ENCODE measurements at regions not wholly inside any gene's neighbourhood (a gene's known extent, or its start where the extent isn't known, plus 50 kb on each side); places are given as distances from the start of the nearest gene placed in this dataset.

- no peak for TF ChIP-seq CTCF (IDR thresholded peaks at IDR 0.05)
- TF ChIP-seq POLR2A (IDR thresholded peaks at IDR 0.05) = no peak
These were observed 115.0 kb upstream of the HGF start for GRCh38 chr7:81884817-81885216.

Measured in esophagus squamous epithelium (tissue), 4 donors.